HG03103 (cell line): ENCODE measurements at regions not wholly inside any gene's neighbourhood (a gene's known extent, or its start where the extent isn't known, plus 50 kb on each side); places are given as distances from the start of the nearest gene placed in this dataset.

Experiments
- ATAC-seq: cut with Tn5 transposase; IDR thresholded peaks from one replicate; pipeline ENCODE4 v1.9.1; 2021; ENCODE audit warnings: low read depth; ENCODE audit not compliant: unreplicated experiment

- no peak for ATAC-seq
Measured at GRCh38 chr3:15942462-15942861, 144.7 kb upstream of the ANKRD28 start.

DNA sequence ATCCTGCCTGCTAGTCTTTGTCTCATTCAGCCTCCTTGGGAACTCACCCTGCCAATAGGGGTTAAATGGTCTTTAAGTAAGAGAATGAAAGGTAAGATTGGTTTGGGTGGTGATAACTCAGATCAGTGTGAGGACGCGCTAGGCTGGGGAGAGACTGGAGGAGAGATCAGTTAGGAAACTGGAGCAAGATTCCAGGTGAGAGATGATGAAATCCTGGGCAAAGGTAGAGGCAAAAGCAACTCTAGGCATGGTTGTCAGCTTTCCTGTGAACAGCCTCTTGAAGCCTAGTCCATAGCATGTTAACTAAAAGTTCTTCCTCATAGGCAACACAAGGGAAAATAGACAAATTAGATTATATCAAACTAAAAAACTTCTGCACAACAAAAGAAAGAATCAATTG lies 145.2 kb upstream of the ANKRD28 start:
- ATAC-seq = no peak

GRCh38 chr3:15948388-15948787 lies 150.6 kb upstream of the ANKRD28 start:
- ATAC-seq = no peak

DNA sequence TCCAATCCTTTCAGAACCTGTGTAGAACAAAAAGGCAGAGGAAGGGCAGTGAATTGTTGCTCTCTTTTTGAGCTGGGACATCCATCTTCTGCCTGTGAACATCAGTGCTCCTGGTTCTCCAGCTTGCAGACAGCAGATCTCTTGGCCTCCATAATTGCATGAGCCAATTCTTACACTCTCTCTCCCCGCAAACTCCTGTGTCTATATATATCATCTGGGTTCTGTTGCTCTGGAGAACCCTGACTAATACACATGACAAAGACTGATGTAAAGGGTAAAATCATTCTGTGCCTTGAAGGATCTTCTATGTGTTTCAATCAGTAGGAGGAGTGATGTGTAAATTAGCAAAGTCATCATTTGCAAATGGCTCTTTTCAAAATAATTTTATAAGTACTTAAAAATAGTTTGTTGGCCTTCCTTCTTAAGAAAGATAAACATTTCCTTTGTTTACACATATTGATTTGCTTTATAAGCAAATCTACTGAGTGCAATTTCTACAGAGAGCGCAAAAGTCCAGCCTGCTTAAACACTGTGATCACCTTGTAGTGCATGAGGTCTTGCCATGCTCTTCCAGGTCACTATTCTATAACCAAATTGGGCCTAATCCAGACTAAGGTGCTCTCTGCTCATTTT lies 154.9 kb upstream of the ANKRD28 start:
- ATAC-seq = no peak

DNA sequence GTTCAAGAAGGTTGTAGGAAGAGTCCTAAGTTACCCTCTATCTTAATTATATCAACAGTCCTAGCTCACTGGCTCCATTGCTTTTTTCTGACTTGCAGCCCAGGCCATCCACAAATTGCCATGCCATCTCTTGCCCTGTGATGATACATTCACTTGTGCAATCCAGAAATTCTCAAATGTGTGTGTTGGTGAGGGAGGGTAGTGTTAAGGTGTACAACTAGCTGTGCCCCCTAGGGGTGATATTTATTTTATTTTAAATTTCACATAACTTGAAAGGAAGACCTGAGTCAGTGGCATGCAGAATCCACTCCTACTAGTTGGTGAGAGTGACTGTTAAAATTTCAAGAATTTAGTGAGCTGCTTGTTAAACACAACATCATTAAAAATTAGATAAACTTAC lies 156.1 kb upstream of the ANKRD28 start:
- peak; percentile 56 for ATAC-seq

- ATAC-seq = no peak
Measured at GRCh38 chr3:15955968-15956367, 158.2 kb upstream of the ANKRD28 start.

GRCh38 chr3:15958692-15959433 lies 161.1 kb upstream of the ANKRD28 start:
- ATAC-seq = no peak

DNA sequence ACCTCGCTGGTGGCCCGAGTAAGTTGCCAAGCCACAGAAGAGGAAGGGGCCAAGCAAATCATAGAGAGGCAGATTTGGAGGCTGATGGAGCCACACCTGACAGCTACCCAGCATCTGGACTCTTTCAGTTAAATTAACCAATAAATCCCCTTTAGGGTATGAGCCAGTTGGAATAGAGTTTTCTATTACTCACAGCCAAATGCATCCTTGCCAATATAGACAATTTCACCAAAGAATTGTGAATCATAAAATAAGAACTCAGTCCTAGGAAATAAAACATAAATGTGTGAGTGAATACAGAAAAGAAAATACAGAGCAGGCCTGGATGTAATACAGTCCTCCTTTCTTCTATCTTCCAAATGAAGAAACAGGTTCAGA lies 161.6 kb upstream of the ANKRD28 start:
- no peak for ATAC-seq

- ATAC-seq = no peak
Measured at GRCh38 chr3:15964605-15965442, 167.0 kb upstream of the ANKRD28 start.

GRCh38 chr3:15967577-15967976 lies 169.8 kb upstream of the ANKRD28 start:
- no peak for ATAC-seq

DNA sequence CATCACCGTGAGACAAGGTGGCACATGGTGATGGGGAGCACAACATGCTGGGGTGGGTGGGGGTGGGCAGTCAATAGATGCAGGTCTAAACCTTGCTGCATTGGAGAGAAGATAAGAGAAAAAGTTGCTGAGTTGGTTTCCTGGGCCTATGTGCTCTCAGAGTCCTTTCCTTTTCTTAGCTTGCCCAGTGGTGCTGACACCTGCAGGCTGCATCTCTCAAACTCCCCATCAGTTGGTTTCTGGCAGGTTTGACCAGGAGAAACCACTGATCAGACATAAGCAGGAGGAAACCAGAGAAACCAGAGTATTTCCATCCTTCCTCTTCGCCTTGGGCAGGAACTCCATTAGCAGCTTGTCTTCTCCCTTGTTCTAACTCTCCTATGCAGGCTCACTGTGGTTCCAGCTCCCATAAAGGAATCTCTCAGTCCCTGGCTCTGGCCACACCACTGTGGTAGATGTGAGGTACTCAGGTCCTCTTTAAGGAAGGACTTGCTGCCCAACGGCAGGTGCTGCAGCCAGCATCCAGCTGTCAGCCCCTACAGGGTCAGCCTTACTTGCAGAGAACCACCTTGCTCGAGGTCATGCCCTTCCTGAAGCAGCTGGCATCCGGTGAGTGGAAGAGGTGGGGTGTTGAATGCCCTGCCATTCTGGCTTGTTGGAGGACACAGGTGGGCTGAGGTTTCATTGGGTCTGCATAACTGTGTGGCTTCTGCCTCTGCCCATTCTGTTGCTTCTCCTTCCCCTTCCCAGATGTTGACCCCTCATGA lies 172.3 kb upstream of the ANKRD28 start:
- ATAC-seq = no peak

DNA sequence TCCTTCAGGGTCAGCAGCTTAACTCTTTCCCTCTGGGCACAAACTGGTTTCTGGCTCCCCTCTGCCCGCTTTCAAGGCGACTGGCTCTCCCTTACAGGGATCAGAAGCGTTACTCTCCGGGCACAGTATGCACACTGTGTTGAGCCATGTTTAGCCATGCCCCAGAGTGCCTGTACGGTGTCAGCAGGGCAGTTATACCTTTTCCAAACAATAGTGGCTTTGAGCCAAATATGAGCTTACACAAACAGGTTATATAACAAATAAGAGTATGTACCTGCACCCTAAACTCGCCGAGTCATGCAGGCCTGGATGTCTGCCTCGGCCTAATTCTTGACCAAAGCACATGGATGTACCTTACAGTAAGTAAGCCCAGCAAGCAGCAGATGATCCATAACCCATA lies 175.6 kb upstream of the ANKRD28 start:
- no peak for ATAC-seq

DNA sequence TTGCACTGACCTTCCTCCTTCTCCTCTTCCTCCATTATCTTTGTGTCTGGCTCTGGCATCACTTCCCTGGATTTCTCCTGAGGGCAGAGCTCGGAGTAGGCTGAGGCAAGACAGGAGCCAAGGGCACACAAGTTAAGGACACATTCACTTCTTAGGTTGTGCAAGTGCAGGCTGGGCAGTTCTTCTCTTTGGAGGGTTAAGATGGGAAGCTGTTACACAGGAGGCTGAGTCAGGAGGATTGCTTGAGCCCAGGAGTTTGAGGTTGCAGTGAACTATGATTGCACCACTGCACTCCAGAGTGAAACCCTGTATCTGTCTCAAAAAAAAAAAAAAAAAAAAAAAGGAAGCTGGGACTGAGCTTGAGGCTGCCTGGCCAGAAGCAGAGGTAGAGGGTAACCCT lies 176.2 kb upstream of the ANKRD28 start:
- ATAC-seq = no peak

GRCh38 chr3:15974647-15975046 lies 176.9 kb upstream of the ANKRD28 start:
- ATAC-seq = no peak

DNA sequence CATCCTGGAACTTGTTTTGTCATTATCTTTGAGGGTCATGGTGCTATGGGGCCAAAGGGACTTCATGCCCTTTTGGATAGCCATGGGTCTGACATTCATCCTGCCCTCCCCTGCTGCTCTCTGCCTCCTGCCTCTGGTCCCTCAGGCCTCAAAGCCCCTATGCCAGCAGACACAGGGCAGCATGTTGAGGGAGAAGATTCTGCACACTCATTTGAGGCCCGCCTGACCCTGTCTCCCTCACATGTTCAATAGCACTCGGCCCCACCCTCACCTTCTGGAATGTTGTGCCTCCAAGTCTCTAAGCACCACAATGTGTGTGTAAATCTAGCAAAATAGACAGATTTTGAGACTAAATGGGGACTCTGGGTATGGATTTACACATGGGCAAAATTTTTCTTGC lies 178.7 kb upstream of the ANKRD28 start:
- no peak for ATAC-seq

DNA sequence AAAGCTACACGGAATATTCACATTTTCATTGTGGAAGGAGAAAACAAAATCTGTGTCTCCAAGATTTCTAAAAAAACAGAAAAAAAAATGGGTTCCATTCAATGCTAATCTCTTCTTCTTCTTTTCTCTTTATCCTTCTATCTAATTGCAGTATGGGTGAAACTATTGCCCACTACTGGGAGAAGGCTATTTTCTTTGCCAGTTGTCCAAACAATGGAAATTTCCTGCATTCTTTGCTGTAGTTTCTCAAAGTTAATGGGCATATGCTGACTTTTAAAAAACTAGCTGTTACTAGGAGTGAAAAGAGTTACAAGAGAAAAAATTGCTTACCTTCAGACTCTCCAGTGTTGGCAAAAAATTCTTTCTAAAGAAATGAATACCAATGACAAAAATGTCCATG lies 179.3 kb upstream of the ANKRD28 start:
- no peak for ATAC-seq

- no peak for ATAC-seq
Measured at GRCh38 chr3:15977598-15978232, 179.9 kb upstream of the ANKRD28 start.

- no peak for ATAC-seq
Measured at GRCh38 chr3:15978801-15979200, 181.0 kb upstream of the ANKRD28 start.

DNA sequence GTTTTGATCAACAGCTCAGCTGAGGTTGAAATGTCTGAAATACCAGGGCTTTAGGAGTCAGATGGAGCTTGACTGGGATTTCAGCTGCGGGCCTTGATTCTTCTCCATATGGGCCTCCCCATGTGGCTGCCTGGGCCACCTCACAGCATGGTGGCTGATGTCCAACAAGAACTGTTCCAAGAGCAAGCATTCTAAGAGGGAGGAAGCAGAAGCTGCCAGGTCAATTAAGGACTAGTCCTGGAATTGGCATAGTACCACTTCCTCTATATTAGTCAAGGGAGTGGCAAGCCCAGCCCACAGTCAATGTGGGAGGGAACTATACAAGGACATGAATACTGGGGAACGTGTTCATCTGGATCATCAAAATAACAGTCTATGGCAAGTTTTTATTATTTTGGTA lies 181.7 kb upstream of the ANKRD28 start:
- no peak for ATAC-seq

- ATAC-seq = no peak
Measured at GRCh38 chr3:15979900-15980299, 182.1 kb upstream of the ANKRD28 start.
